Fibroblast of pulmonary artery (primary cell): ENCODE measurements at regions not wholly inside any gene's neighbourhood (a gene's known extent, or its start where the extent isn't known, plus 50 kb on each side); places are given as distances from the start of the nearest gene placed in this dataset.

ENCODE experiments used
- DNase-seq: peaks from one replicate; pipeline ENCODE4 v3.0.0-alpha.2; 2010; ENCODE audit warnings: low read depth
- H3K4me3 ChIP-seq: replicated peaks from 2 replicates; pipeline ENCODE4 v1.5.1; 2011; ENCODE audit warnings: low read depth, mild to moderate bottlenecking, control low read depth, low read length, moderate library complexity
- TF ChIP-seq, protein P1 (sequence below): IDR thresholded peaks from 2 replicates; pipeline ENCODE4 v1.5.1; 2011; ENCODE audit warnings: mild to moderate bottlenecking, control low read depth, low read length, inconsistent platforms; ENCODE audit errors: missing control alignments

DNA sequence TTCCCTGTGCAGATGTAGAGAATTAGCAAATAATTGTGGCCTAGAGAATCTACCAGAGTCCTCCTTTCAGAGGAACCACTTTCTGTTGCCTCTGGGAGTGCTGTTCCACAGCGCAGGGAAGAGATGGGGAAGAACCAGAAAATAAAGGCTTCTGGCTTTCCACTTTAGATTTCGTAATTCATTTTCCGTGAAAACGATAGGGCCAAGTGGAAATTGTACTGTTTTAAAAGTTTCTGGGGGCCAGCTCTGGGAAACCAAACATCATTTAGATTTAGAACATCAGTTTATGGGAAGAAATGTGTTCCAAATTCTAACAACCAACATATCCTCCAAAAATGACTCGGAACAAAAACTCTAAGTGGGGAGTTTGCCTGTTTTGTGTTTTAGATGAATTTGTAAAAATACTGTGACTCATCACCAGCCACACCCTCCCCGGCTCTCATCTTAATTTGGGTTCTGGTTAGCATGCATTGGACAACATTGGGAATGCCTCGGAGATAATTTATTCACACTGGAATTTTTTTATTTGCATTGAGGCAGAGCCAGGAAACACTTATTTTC is 65.2 kb upstream of the LNX1 start:
- no peak overlapping the region for H3K4me3 ChIP-seq
- peak; percentile 71 for DNase-seq
- TF ChIP-seq, protein P1, sequence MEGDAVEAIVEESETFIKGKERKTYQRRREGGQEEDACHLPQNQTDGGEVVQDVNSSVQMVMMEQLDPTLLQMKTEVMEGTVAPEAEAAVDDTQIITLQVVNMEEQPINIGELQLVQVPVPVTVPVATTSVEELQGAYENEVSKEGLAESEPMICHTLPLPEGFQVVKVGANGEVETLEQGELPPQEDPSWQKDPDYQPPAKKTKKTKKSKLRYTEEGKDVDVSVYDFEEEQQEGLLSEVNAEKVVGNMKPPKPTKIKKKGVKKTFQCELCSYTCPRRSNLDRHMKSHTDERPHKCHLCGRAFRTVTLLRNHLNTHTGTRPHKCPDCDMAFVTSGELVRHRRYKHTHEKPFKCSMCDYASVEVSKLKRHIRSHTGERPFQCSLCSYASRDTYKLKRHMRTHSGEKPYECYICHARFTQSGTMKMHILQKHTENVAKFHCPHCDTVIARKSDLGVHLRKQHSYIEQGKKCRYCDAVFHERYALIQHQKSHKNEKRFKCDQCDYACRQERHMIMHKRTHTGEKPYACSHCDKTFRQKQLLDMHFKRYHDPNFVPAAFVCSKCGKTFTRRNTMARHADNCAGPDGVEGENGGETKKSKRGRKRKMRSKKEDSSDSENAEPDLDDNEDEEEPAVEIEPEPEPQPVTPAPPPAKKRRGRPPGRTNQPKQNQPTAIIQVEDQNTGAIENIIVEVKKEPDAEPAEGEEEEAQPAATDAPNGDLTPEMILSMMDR = peak; percentile 73

DNA sequence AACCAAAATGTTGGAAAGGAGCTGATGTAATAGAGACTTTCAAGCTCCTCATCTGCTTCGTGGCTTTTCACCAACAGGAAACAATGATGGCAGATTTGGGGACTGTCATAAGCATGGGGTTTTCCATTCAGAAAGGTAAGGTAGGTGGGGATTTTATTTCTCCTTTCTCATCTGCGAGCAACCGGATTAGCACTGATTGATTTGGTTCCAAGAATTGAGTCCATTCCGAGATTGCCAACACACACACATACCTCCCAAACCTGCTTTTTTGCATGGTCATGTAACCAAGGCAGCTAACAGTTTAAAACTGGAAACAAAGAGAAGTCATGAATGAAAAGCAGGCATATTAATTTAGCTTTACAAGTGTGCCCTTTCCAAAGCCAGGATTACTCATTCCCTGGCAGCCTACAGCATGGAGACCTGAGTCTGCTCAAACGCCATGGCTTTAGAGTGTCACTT is 63.0 kb upstream of the LNX1 start:
- DNase-seq = peak; percentile 40
- TF ChIP-seq, protein P1 = no peak
- H3K4me3 ChIP-seq = no peak overlapping the region

DNA sequence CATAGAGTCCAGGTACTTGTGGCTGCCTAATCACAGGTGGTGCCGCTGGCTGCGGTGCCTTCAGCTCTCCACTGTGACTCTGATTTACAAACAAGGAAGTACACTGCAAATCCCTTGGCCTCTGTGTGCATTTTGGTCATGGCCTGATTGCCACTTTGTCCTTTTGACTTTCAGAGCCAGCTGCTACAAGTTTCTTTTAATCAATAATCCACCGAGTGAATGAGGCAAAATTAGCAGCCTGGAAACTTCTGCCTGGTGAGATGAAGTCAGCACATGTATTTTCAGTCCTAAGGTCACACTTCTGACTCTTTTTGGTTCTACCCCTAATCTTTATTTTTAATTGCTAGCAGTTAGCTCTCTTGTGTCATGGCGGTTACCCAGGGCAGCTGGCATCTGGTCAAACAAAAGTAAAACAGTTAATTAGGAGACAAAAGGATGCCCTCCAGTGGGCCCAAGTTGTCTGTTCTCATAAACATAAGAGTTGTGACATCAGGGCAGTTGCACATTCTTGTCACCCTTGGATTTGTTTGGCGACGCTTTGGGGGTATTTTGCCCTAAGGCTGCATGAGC is 62.3 kb upstream of the LNX1 start:
- no peak overlapping the region for H3K4me3 ChIP-seq
- TF ChIP-seq, protein P1 = no peak
- peak; percentile 29 for DNase-seq

DNA sequence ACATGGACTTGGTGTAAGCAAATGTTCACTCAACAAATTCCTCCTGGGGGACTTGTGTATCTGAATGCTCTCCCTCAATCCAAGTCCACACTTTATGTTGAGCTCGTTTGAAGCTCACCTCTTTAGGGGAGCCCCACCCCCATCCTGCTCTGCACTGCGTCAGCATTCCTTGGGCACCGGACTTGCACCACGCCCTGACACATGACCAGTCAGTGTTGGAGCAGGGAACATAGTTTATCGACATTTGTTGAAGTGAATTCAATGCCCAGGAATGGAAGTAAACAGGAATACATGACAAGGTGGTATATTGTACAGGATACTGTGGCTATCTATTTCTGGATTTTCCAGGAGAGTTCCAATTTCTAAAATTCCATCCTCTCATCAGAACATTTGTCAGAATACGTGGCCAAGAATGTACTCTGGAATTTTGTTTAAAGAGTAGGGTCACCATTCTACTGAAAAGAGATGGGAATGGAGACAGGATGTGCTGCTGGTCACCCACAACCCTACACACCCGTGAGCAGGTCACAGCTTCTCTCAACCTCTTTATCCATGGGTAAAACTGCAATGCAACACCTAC is 60.0 kb upstream of the LNX1 start:
- TF ChIP-seq, protein P1 = no peak
- peak; percentile 14 for DNase-seq
- no peak overlapping the region for H3K4me3 ChIP-seq

DNA sequence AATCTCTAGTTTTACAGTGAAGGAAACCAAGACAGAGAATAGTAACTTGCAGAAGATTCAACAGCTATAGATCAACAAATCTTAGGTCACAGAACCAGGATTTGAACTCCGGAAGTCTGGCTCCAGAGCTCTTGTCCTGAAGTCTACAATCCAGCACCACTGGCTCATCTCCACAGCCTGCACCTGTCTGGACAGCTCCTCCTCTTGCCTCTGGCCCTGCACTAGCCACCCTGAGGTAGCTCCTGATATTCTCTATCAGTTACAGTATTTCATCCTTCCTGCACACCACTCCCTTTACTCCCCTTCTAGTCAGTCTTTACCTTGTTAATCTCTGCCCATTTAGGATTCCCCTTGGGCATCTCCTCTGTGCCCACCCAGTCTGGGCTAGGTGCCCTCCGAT is 58.1 kb upstream of the LNX1 start:
- no peak overlapping the region for H3K4me3 ChIP-seq
- TF ChIP-seq, protein P1 = no peak
- no peak for DNase-seq

DNA sequence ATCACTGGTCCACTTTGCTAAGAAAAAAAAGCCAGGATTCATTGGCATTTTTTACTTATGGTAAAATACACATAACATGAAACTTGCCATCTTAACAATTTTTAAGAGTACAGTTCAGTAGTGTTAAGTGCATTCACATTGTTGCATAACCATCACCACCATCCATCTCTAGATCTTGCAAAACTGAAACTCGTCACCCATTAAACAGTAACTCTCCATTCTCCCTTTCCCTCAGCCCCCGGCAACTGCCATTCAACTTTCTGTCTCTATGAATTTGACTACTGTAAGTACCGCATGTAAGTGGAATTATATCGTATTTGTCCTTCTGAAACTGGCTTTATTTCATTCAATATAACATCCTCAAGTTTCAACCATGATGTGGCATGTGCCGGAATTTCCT is 56.3 kb upstream of the LNX1 start:
- DNase-seq = no peak
- TF ChIP-seq, protein P1 = no peak
- no peak overlapping the region for H3K4me3 ChIP-seq
